DMS114 treated with DMSO at 0.1 percent for 48 hours (cell line): ENCODE measurements at regions not wholly inside any gene's neighbourhood (a gene's known extent, or its start where the extent isn't known, plus 50 kb on each side); places are given as distances from the start of the nearest gene placed in this dataset.
"Not testable (repeated sequence)": the region's sequence is repeated elsewhere in the genome, so short reads cannot be mapped to it uniquely, and the experiment has no call there.

Source experiments
- DNase-seq: peaks from one replicate; lab custom pipeline; 2025; ENCODE audit not compliant: unreplicated experiment; lab: John Stamatoyannopoulos, UW

DNA sequence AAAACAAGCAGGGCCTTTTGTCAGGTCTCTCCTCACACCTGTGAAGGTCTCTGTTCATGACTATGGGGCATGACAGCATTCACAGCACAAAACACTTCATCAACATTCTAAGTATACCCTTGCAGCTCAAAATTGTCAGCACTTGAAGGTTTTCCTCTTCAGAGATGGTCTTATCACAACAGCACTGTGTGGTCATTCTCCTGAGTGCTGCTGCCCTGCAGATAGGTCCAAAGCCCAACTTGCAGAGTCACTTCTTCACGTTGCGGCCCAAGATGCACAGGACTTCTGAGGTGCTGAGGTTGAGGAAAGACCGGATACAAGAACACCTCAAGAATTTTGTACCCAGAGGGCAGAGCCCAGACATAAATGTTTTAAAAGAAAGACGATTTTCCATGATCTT, 574.5 kb downstream of the UQCRFS1 start:
- no peak for DNase-seq

GRCh38 chr19:28636706-28637105, 576.2 kb downstream of the UQCRFS1 start:
- no peak for DNase-seq

DNA sequence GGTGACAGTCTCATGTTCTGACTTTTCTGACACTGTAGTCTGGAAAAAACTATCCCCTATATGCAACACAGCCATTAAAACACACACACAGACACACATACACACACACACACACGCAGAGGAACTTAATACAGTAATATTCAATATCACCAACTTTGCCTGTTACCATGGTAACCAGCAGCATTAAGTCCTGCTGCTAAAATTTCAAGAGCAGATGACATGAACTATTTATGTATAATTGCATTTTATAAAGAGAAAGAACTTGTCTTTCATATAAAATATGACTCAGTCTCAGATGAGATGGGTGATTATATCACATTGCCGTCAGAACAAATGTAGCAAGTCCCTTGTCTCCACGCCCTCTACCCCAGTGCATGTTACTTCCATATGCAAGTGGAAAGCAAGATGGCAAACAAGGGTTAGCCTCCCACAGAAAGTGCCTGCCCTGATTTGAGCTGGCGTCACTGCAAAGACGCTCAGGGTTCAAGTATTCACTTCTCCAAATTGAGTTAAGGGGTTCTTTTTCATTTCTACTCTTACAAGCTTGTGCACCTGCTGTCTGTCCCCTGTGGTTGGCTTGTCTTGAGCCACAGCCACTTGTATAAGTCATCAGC, 576.8 kb downstream of the UQCRFS1 start:
- no peak for DNase-seq

GRCh38 chr19:28634837-28635236, 578.1 kb downstream of the UQCRFS1 start:
- DNase-seq = no peak

- no peak for DNase-seq
Observed at GRCh38 chr19:28634019-28634328, 579.0 kb downstream of the UQCRFS1 start.

GRCh38 chr19:28633319-28634018, 579.5 kb downstream of the UQCRFS1 start:
- DNase-seq = peak; percentile 35

DNA sequence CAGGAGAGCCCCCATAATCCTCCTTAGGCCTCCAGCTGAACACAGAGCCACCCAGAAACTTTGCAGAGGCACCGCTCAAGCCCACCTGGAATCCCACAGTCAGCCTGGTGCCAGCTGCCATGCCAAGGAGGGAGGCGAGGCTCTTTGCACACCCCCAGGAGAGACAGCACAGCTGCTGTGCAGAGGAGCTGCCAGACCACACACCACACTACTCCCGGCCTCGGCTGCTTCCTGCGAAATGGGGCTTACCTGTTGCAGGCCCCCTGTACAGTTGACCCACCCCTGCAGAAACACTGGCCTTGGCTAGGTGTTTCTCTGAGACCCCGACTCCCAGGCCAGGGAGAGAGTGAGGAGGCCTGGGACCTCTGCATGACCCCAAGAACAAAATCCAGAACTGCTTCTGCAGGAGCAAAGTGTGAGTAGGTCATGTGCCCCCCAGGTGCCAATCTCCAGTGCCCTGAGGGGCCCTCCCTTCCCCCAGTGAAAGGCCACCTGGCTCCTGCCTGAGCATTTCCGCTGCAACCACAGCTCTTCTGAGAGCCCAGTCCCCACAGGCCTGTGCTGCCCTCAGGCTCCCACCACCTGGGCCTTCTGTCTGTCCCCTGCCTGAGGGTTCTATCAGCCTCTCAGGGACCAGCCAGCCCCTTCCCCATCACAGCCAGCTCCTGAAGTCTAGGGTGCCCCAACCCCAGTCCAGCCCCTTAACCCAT, 580.4 kb downstream of the UQCRFS1 start:
- DNase-seq = no peak

DNA sequence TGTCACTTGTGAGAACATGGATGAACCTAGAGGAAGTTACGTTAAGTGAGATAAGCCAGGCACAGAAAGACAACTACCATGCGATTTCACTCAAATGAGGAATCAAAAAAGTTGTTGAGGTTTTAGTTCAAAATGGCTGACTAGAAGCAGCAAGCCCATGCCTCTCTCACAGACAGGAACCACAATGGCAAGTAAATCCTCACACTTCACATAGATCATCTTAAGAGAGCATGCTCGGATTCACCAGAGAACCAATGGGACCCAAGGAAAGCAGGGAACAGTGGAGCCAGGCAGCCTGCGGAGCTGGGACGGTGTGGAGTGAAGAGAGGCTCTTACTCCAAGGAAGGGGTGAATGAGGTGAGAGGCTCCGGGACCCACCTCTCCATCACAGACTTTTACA, 581.0 kb downstream of the UQCRFS1 start:
- DNase-seq = no peak

GRCh38 chr19:28627669-28628068, 585.3 kb downstream of the UQCRFS1 start:
- no peak for DNase-seq

DNA sequence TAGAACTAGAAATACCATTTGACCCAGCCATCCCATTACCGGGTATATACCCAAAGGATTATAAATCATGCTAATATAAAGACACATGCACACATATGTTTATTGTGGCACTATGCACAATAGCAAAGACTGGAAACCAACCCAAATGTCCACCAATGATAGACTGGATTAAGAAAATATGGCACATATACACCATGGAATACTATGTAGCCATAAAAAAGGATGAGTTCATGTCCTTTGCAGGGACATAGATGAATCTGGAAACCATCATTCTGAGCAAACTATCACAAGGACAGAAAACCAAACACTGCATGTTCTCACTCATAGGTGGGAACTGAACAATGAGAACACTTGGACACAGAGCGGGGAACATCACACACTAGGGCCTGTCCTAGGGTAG, 586.5 kb downstream of the UQCRFS1 start:
- DNase-seq = not testable (repeated sequence)

- no peak for DNase-seq
Observed at GRCh38 chr19:28619816-28620429, 593.0 kb downstream of the UQCRFS1 start.

DNA sequence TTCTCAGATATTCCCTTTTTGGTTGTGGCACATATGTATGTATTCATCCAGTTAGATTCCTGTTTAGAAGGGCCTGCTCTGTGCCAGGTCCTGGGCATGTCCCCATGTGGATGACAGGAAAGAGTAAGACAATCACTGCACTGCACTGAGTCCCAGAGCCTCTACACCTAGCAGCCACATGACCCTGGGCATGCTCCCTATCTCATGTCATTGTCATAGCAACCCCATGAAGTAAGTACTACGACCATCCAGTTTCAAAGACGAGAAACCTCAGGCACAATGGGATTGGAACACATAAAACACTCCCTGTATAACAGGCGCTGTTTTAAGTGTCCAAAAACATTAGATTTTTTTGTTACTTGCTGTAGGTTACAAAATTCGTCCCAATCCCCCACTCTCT, 594.4 kb downstream of the UQCRFS1 start:
- no peak for DNase-seq

GRCh38 chr19:28615966-28616365, 597.0 kb downstream of the UQCRFS1 start:
- DNase-seq = no peak

- no peak for DNase-seq
Observed at GRCh38 chr19:28615546-28615916, 597.4 kb downstream of the UQCRFS1 start.

GRCh38 chr19:28614634-28615545, 598.1 kb downstream of the UQCRFS1 start:
- DNase-seq = no peak

- DNase-seq = no peak
Observed at GRCh38 chr19:28612275-28612769, 600.6 kb downstream of the UQCRFS1 start.

- not testable (repeated sequence) for DNase-seq
Observed at GRCh38 chr19:28611227-28611914, 601.6 kb downstream of the UQCRFS1 start.

DNA sequence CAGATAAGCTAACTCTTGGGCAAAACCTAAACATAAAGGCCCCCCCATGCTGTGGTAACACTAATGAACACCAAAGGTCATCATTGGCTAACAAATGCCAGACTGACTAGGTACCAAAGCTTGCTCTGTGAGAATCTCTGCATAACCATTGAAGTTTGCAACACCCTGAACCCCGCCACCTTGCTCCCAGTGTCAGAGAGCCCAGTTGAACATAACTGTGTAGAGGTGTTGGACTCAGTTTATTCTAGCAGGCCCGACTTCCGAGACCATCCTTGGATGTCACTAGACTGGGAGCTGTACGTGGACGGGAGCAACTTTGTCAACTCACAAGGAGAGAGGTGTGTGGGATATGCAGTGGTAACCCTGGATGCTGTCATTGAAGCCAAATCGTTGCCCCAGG, 602.2 kb downstream of the UQCRFS1 start:
- no peak for DNase-seq

- DNase-seq = no peak
Observed at GRCh38 chr19:28609944-28610343, 603.0 kb downstream of the UQCRFS1 start.

DNA sequence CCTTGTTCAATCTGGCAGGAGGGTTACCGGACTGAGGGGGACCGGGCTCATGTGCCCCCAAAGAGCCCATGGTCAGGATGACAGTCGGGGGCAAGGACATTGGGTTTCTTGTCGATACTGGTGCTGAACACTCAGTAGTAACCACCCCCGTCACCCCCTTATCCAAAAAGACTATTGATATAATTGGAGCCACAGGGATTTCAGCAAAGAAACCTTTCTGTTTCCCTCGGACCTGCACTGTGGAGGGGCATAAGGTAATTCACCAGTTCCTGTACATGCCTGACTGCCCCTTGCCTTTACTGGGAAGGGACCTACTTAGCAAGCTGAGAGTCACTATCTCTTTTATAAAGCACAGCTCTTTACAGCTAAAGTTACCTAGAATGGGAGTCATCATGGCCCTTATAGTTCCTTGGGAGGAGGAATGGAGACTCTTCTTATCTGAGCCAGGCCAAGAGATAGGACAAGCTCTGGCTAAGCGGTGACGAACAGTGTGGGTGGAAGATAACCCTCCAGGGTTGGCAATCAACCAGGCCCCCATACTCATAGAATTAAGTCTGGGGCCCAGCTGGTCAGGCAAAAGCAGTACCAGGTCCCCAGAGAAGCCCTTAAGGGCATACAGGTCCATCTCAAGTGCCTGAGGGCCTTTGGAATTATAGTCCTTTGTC, 603.7 kb downstream of the UQCRFS1 start:
- DNase-seq = no peak
